NCI-H69 (cell line): ENCODE measurements at regions not wholly inside any gene's neighbourhood (a gene's known extent, or its start where the extent isn't known, plus 50 kb on each side); places are given as distances from the start of the nearest gene placed in this dataset.

Experiments used
- DNase-seq: peaks from one replicate; lab custom pipeline; 2025; lab: John Stamatoyannopoulos, UW

GRCh38 chr20:11778206-11778570 is 139.5 kb upstream of the BTBD3 start:
- DNase-seq: peak; percentile 34

- DNase-seq: no peak
Measured at GRCh38 chr20:11780765-11781369, 136.8 kb upstream of the BTBD3 start.

GRCh38 chr20:11783102-11783850 is 134.4 kb upstream of the BTBD3 start:
- DNase-seq: no peak

- no peak for DNase-seq
Measured at GRCh38 chr20:11785885-11786507, 131.7 kb upstream of the BTBD3 start.

- no peak for DNase-seq
Measured at GRCh38 chr20:11790046-11790445, 127.6 kb upstream of the BTBD3 start.

GRCh38 chr20:11791316-11791715 is 126.4 kb upstream of the BTBD3 start:
- DNase-seq: no peak

- no peak for DNase-seq
Measured at GRCh38 chr20:11791835-11792567, 125.7 kb upstream of the BTBD3 start.

- DNase-seq: peak; percentile 55
Measured at GRCh38 chr20:11792568-11792953, 125.1 kb upstream of the BTBD3 start.

GRCh38 chr20:11794525-11794924 is 123.2 kb upstream of the BTBD3 start:
- no peak for DNase-seq

GRCh38 chr20:11795071-11795615 is 122.5 kb upstream of the BTBD3 start:
- no peak for DNase-seq

GRCh38 chr20:11796026-11796425 is 121.7 kb upstream of the BTBD3 start:
- DNase-seq: no peak

- DNase-seq: peak; percentile 73
Measured at GRCh38 chr20:11797156-11797555, 120.5 kb upstream of the BTBD3 start.

GRCh38 chr20:11799281-11799684 is 118.4 kb upstream of the BTBD3 start:
- DNase-seq: peak; percentile 94

- DNase-seq: no peak
Measured at GRCh38 chr20:11807054-11808048, 110.3 kb upstream of the BTBD3 start.

GRCh38 chr20:11808841-11809240 is 108.9 kb upstream of the BTBD3 start:
- DNase-seq: no peak

- peak; percentile 82 for DNase-seq
Measured at GRCh38 chr20:11810311-11811083, 107.2 kb upstream of the BTBD3 start.

- DNase-seq: no peak
Measured at GRCh38 chr20:11813106-11813890, 104.4 kb upstream of the BTBD3 start.

GRCh38 chr20:11814267-11814666 is 103.4 kb upstream of the BTBD3 start:
- DNase-seq: no peak

GRCh38 chr20:11820838-11821237 is 96.9 kb upstream of the BTBD3 start:
- DNase-seq: no peak

- DNase-seq: no peak
Measured at GRCh38 chr20:11822540-11822794, 95.2 kb upstream of the BTBD3 start.
